ENCODE measurements at regions not wholly inside any gene's neighbourhood (a gene's known extent, or its start where the extent isn't known, plus 50 kb on each side); places are given as distances from the start of the nearest gene placed in this dataset.

- no peak overlapping the region for H3K4me3 ChIP-seq (ENCODE audit: low read depth, low read length)
- TF ChIP-seq CTCF (IDR thresholded peaks at IDR 0.05; ENCODE audit: low read depth, low read length, missing control alignments): no peak
- in situ Hi-C loops (cut with HindIII; ENCODE audit: low sequenced_read_pairs): no loop called here
- DNase-seq (ENCODE audit: low read depth): no peak
These were observed 226.1 kb upstream of the GMDS start for GRCh38 chr6:2471472-2471871.

- DNase-seq (ENCODE audit: low read depth): no peak
- no peak for TF ChIP-seq CTCF (IDR thresholded peaks at IDR 0.05; ENCODE audit: low read depth, low read length, missing control alignments)
- no peak overlapping the region for H3K4me3 ChIP-seq (ENCODE audit: low read depth, low read length)
- in situ Hi-C loops (cut with HindIII; ENCODE audit: low sequenced_read_pairs): loop anchor here (5.0 kb wide), 1 partner anchor 58 kb away; no protein-coding TSS in a partner anchor
These were observed 224.0 kb upstream of the GMDS start for GRCh38 chr6:2469428-2469827.

GRCh38 chr6:2468601-2468955 is 223.2 kb upstream of the GMDS start:
- in situ Hi-C loops (cut with HindIII; ENCODE audit: low sequenced_read_pairs): loop anchor here (5.0 kb wide), 1 partner anchor 59 kb away; no protein-coding TSS in a partner anchor
- no peak for DNase-seq (ENCODE audit: low read depth)
- no peak overlapping the region for H3K4me3 ChIP-seq (ENCODE audit: low read depth, low read length)
- no peak for TF ChIP-seq CTCF (IDR thresholded peaks at IDR 0.05; ENCODE audit: low read depth, low read length, missing control alignments)

GRCh38 chr6:2467929-2468600 is 222.7 kb upstream of the GMDS start:
- H3K4me3 ChIP-seq (ENCODE audit: low read depth, low read length): no peak overlapping the region
- DNase-seq (ENCODE audit: low read depth): no peak
- TF ChIP-seq CTCF (IDR thresholded peaks at IDR 0.05; ENCODE audit: low read depth, low read length, missing control alignments): no peak
- in situ Hi-C loops (cut with HindIII; ENCODE audit: low sequenced_read_pairs): loop anchor here (5.0 kb wide), 1 partner anchor 59 kb away; no protein-coding TSS in a partner anchor

- in situ Hi-C loops (cut with HindIII; ENCODE audit: low sequenced_read_pairs): loop anchor here (5.0 kb wide), 1 partner anchor 62 kb away; no protein-coding TSS in a partner anchor
- no peak for TF ChIP-seq CTCF (IDR thresholded peaks at IDR 0.05; ENCODE audit: low read depth, low read length, missing control alignments)
- H3K4me3 ChIP-seq (ENCODE audit: low read depth, low read length): no peak overlapping the region
- no peak for DNase-seq (ENCODE audit: low read depth)
These were observed 219.9 kb upstream of the GMDS start for GRCh38 chr6:2465336-2465735.

- DNase-seq (ENCODE audit: low read depth): no peak
- in situ Hi-C loops (cut with HindIII; ENCODE audit: low sequenced_read_pairs): loop anchor here (5.0 kb wide), 1 partner anchor 63 kb away; no protein-coding TSS in a partner anchor
- H3K4me3 ChIP-seq (ENCODE audit: low read depth, low read length): no peak overlapping the region
- no peak for TF ChIP-seq CTCF (IDR thresholded peaks at IDR 0.05; ENCODE audit: low read depth, low read length, missing control alignments)
These were observed 219.2 kb upstream of the GMDS start for GRCh38 chr6:2464641-2465040.

Measured in astrocyte of the cerebellum (primary cell).